OCI-LY3 (cell line): ENCODE measurements at regions not wholly inside any gene's neighbourhood (a gene's known extent, or its start where the extent isn't known, plus 50 kb on each side); places are given as distances from the start of the nearest gene placed in this dataset.

ENCODE experiments used
- CTCF ChIP-seq: fragments of 200-600, 300-600 bp; sonication (generic); IDR thresholded peaks from 2 replicates; pipeline ENCODE4 v1.5.1; 2014; ENCODE audit warnings: antibody characterized with exemption, low read length, low read depth
- EZH2phosphoT487 ChIP-seq: fragments of 200-600 bp; shearing (Covaris generic); IDR thresholded peaks from 2 replicates; pipeline ENCODE4 v1.6.1; 2018; ENCODE audit warnings: antibody characterized with exemption, mixed run types, low read depth

- TF ChIP-seq CTCF (no peak), EZH2phosphoT487 (no peak)
Measured at GRCh38 chr18:34491719-34492118, 218.4 kb upstream of the DTNA start.
